ENCODE measurements at regions not wholly inside any gene's neighbourhood (a gene's known extent, or its start where the extent isn't known, plus 50 kb on each side); places are given as distances from the start of the nearest gene placed in this dataset.

DNA sequence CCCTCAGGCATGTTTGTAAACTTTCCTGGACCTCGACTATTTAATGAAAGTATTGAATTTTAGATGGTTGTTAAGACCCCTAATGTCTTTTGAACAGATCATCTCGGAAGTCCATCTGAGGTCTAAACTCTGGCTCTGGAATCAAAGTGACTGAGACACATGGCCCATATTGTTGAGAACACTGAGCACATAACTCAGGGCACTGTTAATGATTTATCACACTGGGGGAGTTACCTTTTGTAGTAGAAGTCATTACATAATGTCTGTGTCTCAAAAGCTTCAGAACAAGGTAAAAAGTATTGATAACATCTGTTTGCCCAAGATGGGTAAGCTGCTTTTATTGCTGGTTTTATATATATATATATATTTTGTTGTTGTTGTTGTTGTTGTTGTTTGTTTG, 103.4 kb upstream of the HS3ST1 start:
- TF ChIP-seq CTCF (IDR thresholded peaks at IDR 0.05) (no peak), POLR2A (IDR thresholded peaks at IDR 0.05) (no peak)

Measured in heart left ventricle (tissue), 13 donors.